PC-9 (cell line): ENCODE measurements at regions not wholly inside any gene's neighbourhood (a gene's known extent, or its start where the extent isn't known, plus 50 kb on each side); places are given as distances from the start of the nearest gene placed in this dataset.

Experiments used
- BruUV-seq: library from RNA; stranded (reverse); fragments of 400-500 nt; replicated peaks from 2 replicates; lab custom pipeline; 2021; lab: Mats Ljungman, UMichigan
- CTCF ChIA-PET: fragments of 300-600 bp; sonication (Branson Sonifier 250); formaldehyde crosslinking; loops from one replicate; lab custom pipeline; 2022; ENCODE audit warnings: antibody characterized with exemption; lab: Charles Lee
- POLR2A ChIA-PET: fragments of 300-600 bp; sonication (Branson Sonifier 250); formaldehyde crosslinking; loops from one replicate; lab custom pipeline; 2022; ENCODE audit warnings: antibody characterized with exemption; ENCODE audit not compliant: unreplicated experiment; lab: Charles Lee
- DNase-seq, 2 experiments: peaks; one replicate each; pipeline versions ENCODE4 v3.0.0 to v3.0.0-alpha.2; 2015 to 2022; ENCODE audit warnings: mixed read lengths in 1 of 2
- H2AFZ ChIP-seq: fragments of 200-600 bp; sonication (generic); 2 replicates; pipeline ENCODE4 v1.8.1; 2017; ENCODE audit warnings: antibody characterized with exemption
- H3F3A ChIP-seq: fragments of 200-600 bp; sonication (generic); 2 replicates; pipeline ENCODE4 v1.8.1; 2017; ENCODE audit warnings: antibody characterized with exemption, mild to moderate bottlenecking, low read depth; ENCODE audit not compliant: insufficient read depth
- H3K27ac ChIP-seq: fragments of 200-600 bp; sonication (generic); 2 replicates; pipeline ENCODE4 v1.6.1; 2016; ENCODE audit warnings: mixed run types
- H3K27me3 ChIP-seq: fragments of 200-600 bp; sonication (generic); 2 replicates; pipeline ENCODE4 v1.6.1; 2016; ENCODE audit warnings: low read depth, mixed run types; ENCODE audit not compliant: insufficient read depth
- H3K36me3 ChIP-seq: fragments of 200-600 bp; sonication (generic); 2 replicates; pipeline ENCODE4 v1.6.1; 2016; ENCODE audit warnings: low read depth, mixed run types
- H3K4me1 ChIP-seq: fragments of 200-600 bp; sonication (generic); replicated peaks from 2 replicates; pipeline ENCODE4 v1.6.1; 2016; ENCODE audit warnings: mixed run types; ENCODE audit not compliant: insufficient read depth
- H3K4me2 ChIP-seq: fragments of 200-600 bp; sonication (generic); 2 replicates; pipeline ENCODE4 v1.6.1; 2017; ENCODE audit warnings: mixed run types
- H3K4me3 ChIP-seq: fragments of 200-600 bp; sonication (generic); 2 replicates; pipeline ENCODE4 v1.6.1; 2016; ENCODE audit warnings: mixed run types
- H3K79me2 ChIP-seq: fragments of 200-600 bp; sonication (generic); 2 replicates; pipeline ENCODE4 v1.6.1; 2017; ENCODE audit warnings: low read depth, mixed run types
- H3K9me2 ChIP-seq: fragments of 200-600 bp; sonication (generic); 2 replicates; pipeline ENCODE4 v1.8.1; 2017; ENCODE audit warnings: mild to moderate bottlenecking; ENCODE audit not compliant: insufficient read depth
- H3K9me3 ChIP-seq: fragments of 200-600 bp; sonication (generic); 2 replicates; pipeline ENCODE4 v1.8.1; 2016; ENCODE audit warnings: low read depth; ENCODE audit not compliant: insufficient read depth
- H4K20me1 ChIP-seq: fragments of 200-600 bp; sonication (generic); 2 replicates; pipeline ENCODE4 v1.8.1; 2017; ENCODE audit not compliant: insufficient read depth
- CTCF ChIP-seq: fragments of 200-600 bp; sonication (generic); conservative IDR thresholded peaks from 2 replicates; pipeline ENCODE4 v1.6.1; 2017; ENCODE audit warnings: mixed run types, antibody characterized with exemption, mild to moderate bottlenecking, moderate library complexity
- EZH2 ChIP-seq: fragments of 200-600 bp; sonication (generic); IDR thresholded peaks from 2 replicates; pipeline ENCODE4 v1.8.0; 2017; ENCODE audit warnings: antibody characterized with exemption, low read depth
- intact Hi-C: fragments of 100-400 bp; cut with micrococcal nuclease; formaldehyde crosslinking; loops from one replicate; pipeline ENCODE4 v1.10.0; 2022; ENCODE audit not compliant: unreplicated experiment

DNA sequence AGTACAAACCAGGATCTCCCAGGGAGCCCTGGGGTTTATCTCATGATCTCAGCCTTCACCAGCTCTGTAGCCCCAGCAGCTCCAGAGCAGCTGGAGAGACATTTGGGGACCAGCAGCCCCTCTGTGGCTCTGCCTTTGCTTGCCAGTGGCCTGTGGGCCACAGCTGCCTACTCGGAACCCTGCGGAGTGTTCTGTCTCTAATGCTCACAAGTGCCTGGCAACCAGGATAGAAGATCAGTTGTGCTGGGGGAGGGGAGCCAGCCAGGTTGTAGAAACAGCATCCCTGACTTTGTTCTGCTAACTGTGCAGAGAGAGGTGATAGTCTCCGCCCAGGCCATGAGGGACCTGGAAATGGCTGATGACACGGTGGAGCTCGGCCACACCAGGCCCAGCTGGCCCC lies 50.9 kb upstream of the KCNJ15 start:
- BruUV-seq = no TSS peak
- TF ChIP-seq CTCF (no peak), EZH2 (no peak)
- Histone ChIP-seq H3K27ac (no peak overlapping the region), H3K36me3 (no peaks in the 10 kb centered on the region), H3K9me3 (no peaks in the 10 kb centered on the region), H3K4me1 (no peaks in the 10 kb centered on the region), H3F3A (no peaks in the 10 kb centered on the region), H3K27me3 (peaks cover 3% of the 10 kb centered on the region; the same call in 1 of the 2 replicates), H4K20me1 (no peaks in the 10 kb centered on the region), H3K4me2 (no peak overlapping the region), H3K9me2 (no peaks in the 10 kb centered on the region), H3K4me3 (no peak overlapping the region), H3K79me2 (no peaks in the 10 kb centered on the region), H2AFZ (no peak overlapping the region)
- no peak for DNase-seq
- intact Hi-C loops = no loop called here
- ChIA-PET CTCF (no interaction called here), POLR2A (no interaction called here)

DNA sequence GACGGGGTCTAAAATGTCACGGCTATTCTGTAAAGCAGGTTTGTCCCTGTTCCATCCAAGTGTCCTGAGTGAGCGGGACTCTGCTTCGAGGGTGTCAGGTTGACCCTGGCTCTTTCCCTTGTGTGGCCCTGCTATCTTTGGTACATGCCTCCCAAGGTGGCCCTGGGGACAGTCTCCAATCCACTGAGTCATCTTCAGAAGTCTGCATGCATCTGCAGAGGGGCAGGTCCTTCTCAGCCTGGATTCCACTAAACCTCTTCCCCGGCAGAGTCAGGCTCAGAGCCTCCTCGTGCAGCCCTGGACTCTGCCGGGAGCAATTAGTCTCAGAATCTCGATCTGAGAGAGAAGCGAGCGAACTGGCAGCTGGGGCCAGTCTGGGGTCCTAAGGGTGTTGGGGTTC lies 50.1 kb upstream of the KCNJ15 start:
- H3K9me2 ChIP-seq = no peaks in the 10 kb centered on the region
- H3K4me2 ChIP-seq = no peak overlapping the region
- POLR2A ChIA-PET = no interaction called here
- no peaks in the 10 kb centered on the region for H3F3A ChIP-seq
- H3K27me3 ChIP-seq = peaks cover 3% of the 10 kb centered on the region; the same call in 1 of the 2 replicates
- TF ChIP-seq EZH2 = no peak
- no peak for TF ChIP-seq CTCF
- no peaks in the 10 kb centered on the region for H3K4me1 ChIP-seq
- H4K20me1 ChIP-seq = no peaks in the 10 kb centered on the region
- H3K27ac ChIP-seq = no peak overlapping the region
- no TSS peak for BruUV-seq
- H3K79me2 ChIP-seq = no peaks in the 10 kb centered on the region
- H2AFZ ChIP-seq = no peak overlapping the region
- CTCF ChIA-PET = no interaction called here
- no peaks in the 10 kb centered on the region for H3K36me3 ChIP-seq
- DNase-seq = no peak
- intact Hi-C loops = no loop called here
- no peak overlapping the region for H3K4me3 ChIP-seq
- no peaks in the 10 kb centered on the region for H3K9me3 ChIP-seq
